HEK293 (cell line): ENCODE measurements at regions not wholly inside any gene's neighbourhood (a gene's known extent, or its start where the extent isn't known, plus 50 kb on each side); places are given as distances from the start of the nearest gene placed in this dataset.

ENCODE experiments used
- CTCF ChIA-PET: fragments of 350-600 bp; formaldehyde crosslinking; extraction: SDS; loops from one replicate; lab custom pipeline; 2021; ENCODE audit warnings: antibody characterized with exemption; lab: Yijun Ruan, JAX
- POLR2A ChIA-PET: fragments of 300-600 bp; formaldehyde crosslinking; extraction: SDS; loops from one replicate; lab custom pipeline; 2020; ENCODE audit warnings: antibody characterized with exemption, inconsistent platforms; lab: Yijun Ruan, JAX
- H3K27ac ChIP-seq: fragments of 200-500 bp; sonication (Bioruptor generic); 2 replicates; pipeline ENCODE4 v1.5.1; 2014; ENCODE audit warnings: low read depth, low read length, control low read depth, inconsistent platforms; ENCODE audit errors: extremely low read depth
- H3K36me3 ChIP-seq, 2 experiments: fragments of 200-500 bp in 1 of 2; sonication (Bioruptor generic) in 1 of 2; 1 replicate in 1 of 2; 2 replicates in 1 of 2; pipeline ENCODE4 v1.5.1; 2014 to 2017; ENCODE audit warnings: inconsistent platforms in 2 of 2, low read length in 2 of 2; ENCODE audit not compliant: control insufficient read depth in 2 of 2, insufficient read depth in 1 of 2
- H3K4me1 ChIP-seq: fragments of 200-500 bp; sonication (Bioruptor generic); 2 replicates; pipeline ENCODE4 v1.5.1; 2014; ENCODE audit warnings: mild to moderate bottlenecking, low read length, inconsistent platforms; ENCODE audit not compliant: control insufficient read depth, insufficient read depth
- H3K4me3 ChIP-seq: 2 replicates; pipeline ENCODE4 v1.5.1; 2011; ENCODE audit warnings: low read depth, mild to moderate bottlenecking, control low read depth, low read length, moderate library complexity
- H3K9me3 ChIP-seq: fragments of 200-500 bp; sonication (Bioruptor generic); 2 replicates; pipeline ENCODE4 v1.5.1; 2014; ENCODE audit warnings: low read depth, low read length, inconsistent platforms; ENCODE audit not compliant: control insufficient read depth, insufficient read depth
- BCL6B ChIP-seq: fragments of 450-650 bp; formaldehyde crosslinking; IDR thresholded peaks from 2 replicates; pipeline ENCODE4 v1.5.1; 2017; ENCODE audit warnings: missing biosample characterization, missing genetic modification characterization
- EGR2 ChIP-seq: fragments of 450-650 bp; formaldehyde crosslinking; IDR thresholded peaks from 2 replicates; pipeline ENCODE4 v1.5.1; 2016; ENCODE audit warnings: low read depth, missing biosample characterization, missing genetic modification characterization
- HOXD13 ChIP-seq: sonication (generic); formaldehyde crosslinking; IDR thresholded peaks from 2 replicates; pipeline ENCODE4 v1.8.0; 2022; ENCODE audit warnings: missing genetic modification reagents, borderline replicate concordance
- IKZF3 ChIP-seq: fragments of 450-650 bp; IDR thresholded peaks from 2 replicates; pipeline ENCODE4 v1.5.0; 2018; ENCODE audit warnings: missing biosample characterization, mild to moderate bottlenecking, missing genetic modification characterization, moderate library complexity
- MZF1 ChIP-seq: fragments of 450-650 bp; formaldehyde crosslinking; IDR thresholded peaks from 2 replicates; pipeline ENCODE4 v1.5.1; 2017; ENCODE audit warnings: missing biosample characterization, missing genetic modification characterization, borderline replicate concordance
- PRDM1 ChIP-seq: fragments of 450-650 bp; formaldehyde crosslinking; IDR thresholded peaks from 2 replicates; pipeline ENCODE4; 2016; ENCODE audit warnings: missing biosample characterization, missing genetic modification characterization
- SP2 ChIP-seq: fragments of 450-650 bp; formaldehyde crosslinking; IDR thresholded peaks from 2 replicates; pipeline ENCODE4 v1.5.1; 2016; ENCODE audit warnings: missing biosample characterization, missing genetic modification characterization
- YY2 ChIP-seq: fragments of 450-650 bp; formaldehyde crosslinking; IDR thresholded peaks from 2 replicates; pipeline ENCODE4 v1.5.1; 2016; ENCODE audit warnings: missing biosample characterization, missing genetic modification characterization
- ZBTB1 ChIP-seq: fragments of 450-650 bp; formaldehyde crosslinking; IDR thresholded peaks from 2 replicates; pipeline ENCODE4 v1.5.1; 2016; ENCODE audit warnings: missing biosample characterization, missing genetic modification characterization
- ZBTB26 ChIP-seq: fragments of 450-650 bp; formaldehyde crosslinking; optimal IDR thresholded peaks from 2 replicates; pipeline ENCODE3; 2016; ENCODE audit warnings: missing biosample characterization, mild to moderate bottlenecking, missing genetic modification characterization
- ZFP41 ChIP-seq: fragments of 450-650 bp; formaldehyde crosslinking; IDR thresholded peaks from 2 replicates; pipeline ENCODE4 v1.5.1; 2016; ENCODE audit warnings: missing biosample characterization, missing genetic modification characterization, borderline replicate concordance
- ZFP69B ChIP-seq: fragments of 450-650 bp; formaldehyde crosslinking; IDR thresholded peaks from 2 replicates; pipeline ENCODE4 v1.5.1; 2016; ENCODE audit warnings: missing biosample characterization, missing genetic modification characterization
- ZNF16 ChIP-seq: fragments of 450-650 bp; formaldehyde crosslinking; IDR thresholded peaks from 2 replicates; pipeline ENCODE4 v1.5.1; 2016; ENCODE audit warnings: low read depth, missing biosample characterization, missing genetic modification characterization
- ZNF184 ChIP-seq: fragments of 450-650 bp; IDR thresholded peaks from 2 replicates; pipeline ENCODE4 v1.5.1; 2018; ENCODE audit warnings: missing biosample characterization, mild to moderate bottlenecking, missing genetic modification characterization
- ZNF26 ChIP-seq: fragments of 450-650 bp; formaldehyde crosslinking; IDR thresholded peaks from 2 replicates; pipeline ENCODE4 v1.5.1; 2016; ENCODE audit warnings: missing biosample characterization, missing genetic modification characterization
- ZNF571 ChIP-seq: fragments of 450-650 bp; formaldehyde crosslinking; IDR thresholded peaks from 2 replicates; pipeline ENCODE4 v1.5.0; 2017; ENCODE audit warnings: missing biosample characterization, missing genetic modification characterization
- ZNF621 ChIP-seq: fragments of 450-650 bp; formaldehyde crosslinking; IDR thresholded peaks from 2 replicates; pipeline ENCODE4 v1.5.1; 2017; ENCODE audit warnings: missing biosample characterization, missing genetic modification characterization
- ZNF624 ChIP-seq: fragments of 450-650 bp; formaldehyde crosslinking; IDR thresholded peaks from 2 replicates; pipeline ENCODE4 v1.5.1; 2017; ENCODE audit warnings: missing biosample characterization, missing genetic modification characterization
- ZNF626 ChIP-seq: fragments of 450-650 bp; sonication (Bioruptor Pico); formaldehyde crosslinking; IDR thresholded peaks from 2 replicates; pipeline ENCODE4 v1.5.1; 2018; ENCODE audit warnings: missing biosample characterization, missing genetic modification characterization, inconsistent platforms
- ZNF658 ChIP-seq: fragments of 450-650 bp; formaldehyde crosslinking; IDR thresholded peaks from 2 replicates; pipeline ENCODE4; 2016; ENCODE audit warnings: missing biosample characterization, missing genetic modification characterization
- ZNF677 ChIP-seq: fragments of 450-650 bp; IDR thresholded peaks from 2 replicates; pipeline ENCODE4 v1.5.0; 2018; ENCODE audit warnings: missing biosample characterization, mild to moderate bottlenecking, missing genetic modification characterization, moderate library complexity
- ZNF792 ChIP-seq: fragments of 450-650 bp; formaldehyde crosslinking; IDR thresholded peaks from 2 replicates; pipeline ENCODE4 v1.5.1; 2016; ENCODE audit warnings: missing biosample characterization, missing genetic modification characterization
- ZNF837 ChIP-seq: fragments of 450-650 bp; formaldehyde crosslinking; IDR thresholded peaks from 2 replicates; pipeline ENCODE4 v1.5.1; 2016; ENCODE audit warnings: missing biosample characterization, missing genetic modification characterization
- ZNF843 ChIP-seq: fragments of 450-650 bp; formaldehyde crosslinking; IDR thresholded peaks from 2 replicates; pipeline ENCODE4 v1.5.1; 2016; ENCODE audit warnings: missing biosample characterization, missing genetic modification characterization

- TF ChIP-seq ZNF626 (no peak), YY2 (tag by site-specific recombination) (no peak), ZBTB26 (no peak), HOXD13 (CRISPR knock-in tag) (no peak), ZBTB1 (no peak), ZNF624 (tag by site-specific recombination) (no peak), ZNF26 (tag by site-specific recombination) (no peak), MZF1 (tag by site-specific recombination) (no peak), ZNF621 (tag by site-specific recombination) (no peak), ZNF184 (tag by site-specific recombination) (no peak), ZFP41 (tag by site-specific recombination) (no peak), ZNF843 (no peak), ZNF837 (tag by site-specific recombination) (no peak), EGR2 (no peak), ZNF571 (tag by site-specific recombination) (no peak)
- Histone ChIP-seq H3K27ac (no peak overlapping the region), H3K36me3 (no peaks in the 10 kb centered on the region), H3K9me3 (no peaks in the 10 kb centered on the region), H3K4me1 (peaks cover 2% of the 10 kb centered on the region; the same call in 1 of the 2 replicates), H3K4me3 (no peak overlapping the region)
- CTCF ChIA-PET: interaction anchor here (1.3 to 4.0 kb wide), 2 partner anchors 10 to 79 kb away, joined by 5 to 24 read pairs; no protein-coding TSS in a partner anchor
- POLR2A ChIA-PET: no interaction called here
Observed at GRCh38 chr2:134197445-134197844, 56.4 kb upstream of the MGAT5 start.

- Histone ChIP-seq H3K36me3 (no peaks in the 10 kb centered on the region), H3K4me3 (no peak overlapping the region), H3K4me1 (peaks cover 2% of the 10 kb centered on the region; the same call in 1 of the 2 replicates), H3K27ac (no peak overlapping the region), H3K9me3 (no peaks in the 10 kb centered on the region)
- ChIA-PET POLR2A (no interaction called here), CTCF (interaction anchor here (1.6 to 4.0 kb wide), 3 partner anchors 10 to 80 kb away, joined by 3 to 24 read pairs (median 8); no protein-coding TSS in a partner anchor)
- no peak for TF ChIP-seq ZFP69B (tag by site-specific recombination)
- TF ChIP-seq SP2: no peak
- TF ChIP-seq ZNF658 (tag by site-specific recombination): no peak
- TF ChIP-seq BCL6B: no peak
- no peak for TF ChIP-seq ZNF677 (tag by site-specific recombination)
- no peak for TF ChIP-seq ZNF16
- no peak for TF ChIP-seq PRDM1 (tag by site-specific recombination)
- no peak for TF ChIP-seq IKZF3
- no peak for TF ChIP-seq ZNF792 (tag by site-specific recombination)
Observed at GRCh38 chr2:134198006-134198634, 55.8 kb upstream of the MGAT5 start.
